ACC112 (cell line): ENCODE measurements at regions not wholly inside any gene's neighbourhood (a gene's known extent, or its start where the extent isn't known, plus 50 kb on each side); places are given as distances from the start of the nearest gene placed in this dataset.
"Not testable (repeated sequence)": the region's sequence is repeated elsewhere in the genome, so short reads cannot be mapped to it uniquely, and the experiment has no call there.

Experiments used
- H2AFZ ChIP-seq: fragments of 200-600 bp; sonication (generic); one replicate; pipeline ENCODE4 v1.6.0; 2017; ENCODE audit warnings: antibody characterized with exemption, low read length; ENCODE audit not compliant: unreplicated experiment
- H3K27ac ChIP-seq: fragments of 200-600 bp; sonication (generic); 2 replicates; pipeline ENCODE4 v1.5.1; 2014; ENCODE audit warnings: low read depth, mild to moderate bottlenecking, antibody characterized with exemption, low read length, moderate library complexity
- H3K27me3 ChIP-seq: fragments of 200-600 bp; sonication (generic); 2 replicates; pipeline ENCODE4 v1.6.1; 2014; ENCODE audit warnings: mild to moderate bottlenecking, antibody characterized with exemption, low read length, moderate library complexity, mixed read lengths; ENCODE audit not compliant: insufficient read depth
- H3K36me3 ChIP-seq: fragments of 200-600 bp; sonication (generic); 2 replicates; pipeline ENCODE4 v1.6.1; 2016; ENCODE audit warnings: mild to moderate bottlenecking, antibody characterized with exemption, low read length, moderate library complexity, mixed read lengths; ENCODE audit not compliant: insufficient read depth
- H3K4me1 ChIP-seq: fragments of 200-600 bp; sonication (generic); one replicate; pipeline ENCODE4 v1.6.1; 2016; ENCODE audit warnings: low read length, mixed read lengths; ENCODE audit not compliant: insufficient read depth, unreplicated experiment, control insufficient read depth
- H3K4me3 ChIP-seq: fragments of 200-600 bp; sonication (generic); 2 replicates; pipeline ENCODE4 v1.5.1; 2014; ENCODE audit warnings: mild to moderate bottlenecking, low read depth, low read length
- H3K79me2 ChIP-seq: fragments of 200-600 bp; sonication (generic); one replicate; pipeline ENCODE4 v1.6.0; 2016; ENCODE audit warnings: low read length; ENCODE audit not compliant: control insufficient read depth, unreplicated experiment, insufficient read depth

- Histone ChIP-seq H3K4me3 (no peak overlapping the region), H3K4me1 (no peaks in the 10 kb centered on the region), H3K79me2 (no peaks in the 10 kb centered on the region), H3K27me3 (no peaks in the 10 kb centered on the region), H2AFZ (no peak overlapping the region), H3K27ac (no peak overlapping the region), H3K36me3 (no peaks in the 10 kb centered on the region)
Observed at GRCh38 chrX:43436517-43436916, 219.6 kb upstream of the MAOA start.

GRCh38 chrX:43446752-43447151 is 209.3 kb upstream of the MAOA start:
- no peak overlapping the region for H3K4me3 ChIP-seq
- no peaks in the 10 kb centered on the region for H3K79me2 ChIP-seq
- H3K36me3 ChIP-seq, result no peaks in the 10 kb centered on the region
- no peaks in the 10 kb centered on the region for H3K27me3 ChIP-seq
- no peak overlapping the region for H2AFZ ChIP-seq
- H3K4me1 ChIP-seq, result no peaks in the 10 kb centered on the region
- no peak overlapping the region for H3K27ac ChIP-seq

- no peak overlapping the region for H2AFZ ChIP-seq
- H3K27ac ChIP-seq, result no peak overlapping the region
- H3K79me2 ChIP-seq, result no peaks in the 10 kb centered on the region
- H3K4me1 ChIP-seq, result no peaks in the 10 kb centered on the region
- no peak overlapping the region for H3K4me3 ChIP-seq
- H3K27me3 ChIP-seq, result no peaks in the 10 kb centered on the region
- no peaks in the 10 kb centered on the region for H3K36me3 ChIP-seq
Observed at GRCh38 chrX:43448688-43449087, 207.4 kb upstream of the MAOA start.

GRCh38 chrX:43450355-43450754 is 205.7 kb upstream of the MAOA start:
- H3K27ac ChIP-seq, result no peak overlapping the region
- no peak overlapping the region for H2AFZ ChIP-seq
- H3K4me1 ChIP-seq, result no peaks in the 10 kb centered on the region
- H3K4me3 ChIP-seq, result no peak overlapping the region
- no peaks in the 10 kb centered on the region for H3K79me2 ChIP-seq
- H3K36me3 ChIP-seq, result no peaks in the 10 kb centered on the region
- H3K27me3 ChIP-seq, result no peaks in the 10 kb centered on the region

GRCh38 chrX:43451976-43452686 is 204.0 kb upstream of the MAOA start:
- not testable (repeated sequence) for H3K4me3 ChIP-seq, H3K27me3 ChIP-seq, H3K79me2 ChIP-seq, H3K36me3 ChIP-seq, H3K4me1 ChIP-seq, H3K27ac ChIP-seq, H2AFZ ChIP-seq

GRCh38 chrX:43456063-43456462 is 200.0 kb upstream of the MAOA start:
- Histone ChIP-seq H3K27ac (no peak overlapping the region), H3K36me3 (no peaks in the 10 kb centered on the region), H3K27me3 (no peaks in the 10 kb centered on the region), H3K4me3 (no peak overlapping the region), H3K79me2 (no peaks in the 10 kb centered on the region), H3K4me1 (no peaks in the 10 kb centered on the region), H2AFZ (no peak overlapping the region)

GRCh38 chrX:43456906-43457305 is 199.2 kb upstream of the MAOA start:
- Histone ChIP-seq H3K27me3 (no peaks in the 10 kb centered on the region), H3K79me2 (no peaks in the 10 kb centered on the region), H3K4me3 (no peak overlapping the region), H3K4me1 (no peaks in the 10 kb centered on the region), H3K36me3 (no peaks in the 10 kb centered on the region), H2AFZ (no peak overlapping the region), H3K27ac (no peak overlapping the region)

GRCh38 chrX:43467608-43468234 is 188.4 kb upstream of the MAOA start:
- H3K27ac ChIP-seq, result no peak overlapping the region
- H3K27me3 ChIP-seq, result no peaks in the 10 kb centered on the region
- no peak overlapping the region for H3K4me3 ChIP-seq
- no peaks in the 10 kb centered on the region for H3K4me1 ChIP-seq
- no peaks in the 10 kb centered on the region for H3K36me3 ChIP-seq
- H3K79me2 ChIP-seq, result no peaks in the 10 kb centered on the region
- no peak overlapping the region for H2AFZ ChIP-seq

- H3K27me3 ChIP-seq, result no peaks in the 10 kb centered on the region
- no peak overlapping the region for H2AFZ ChIP-seq
- H3K4me1 ChIP-seq, result no peaks in the 10 kb centered on the region
- H3K36me3 ChIP-seq, result no peaks in the 10 kb centered on the region
- H3K4me3 ChIP-seq, result no peak overlapping the region
- no peaks in the 10 kb centered on the region for H3K79me2 ChIP-seq
- H3K27ac ChIP-seq, result no peak overlapping the region
Observed at GRCh38 chrX:43469391-43470054, 186.6 kb upstream of the MAOA start.

GRCh38 chrX:43474321-43474720 is 181.8 kb upstream of the MAOA start:
- Histone ChIP-seq H3K27me3 (no peaks in the 10 kb centered on the region), H2AFZ (no peak overlapping the region), H3K4me3 (no peak overlapping the region), H3K36me3 (no peaks in the 10 kb centered on the region), H3K4me1 (no peaks in the 10 kb centered on the region), H3K79me2 (no peaks in the 10 kb centered on the region), H3K27ac (no peak overlapping the region)

GRCh38 chrX:43479070-43479469 is 177.0 kb upstream of the MAOA start:
- H3K27me3 ChIP-seq, result no peaks in the 10 kb centered on the region
- no peaks in the 10 kb centered on the region for H3K36me3 ChIP-seq
- no peak overlapping the region for H2AFZ ChIP-seq
- no peaks in the 10 kb centered on the region for H3K4me1 ChIP-seq
- H3K4me3 ChIP-seq, result no peak overlapping the region
- H3K79me2 ChIP-seq, result no peaks in the 10 kb centered on the region
- no peak overlapping the region for H3K27ac ChIP-seq
